GM10266 (cell line): ENCODE measurements at regions not wholly inside any gene's neighbourhood (a gene's known extent, or its start where the extent isn't known, plus 50 kb on each side); places are given as distances from the start of the nearest gene placed in this dataset.

Experiments
- DNase-seq: peaks from one replicate; pipeline ENCODE4 v3.0.0; 2012; ENCODE audit errors: extremely low spot score
- CTCF ChIP-seq: IDR thresholded peaks from 2 replicates; pipeline ENCODE4 v1.5.1; 2012; ENCODE audit warnings: mild to moderate bottlenecking, low read depth; ENCODE audit not compliant: control insufficient read depth, insufficient read depth; ENCODE audit errors: missing control alignments

GRCh38 chr2:212905640-212906201 is 245.7 kb downstream of the IKZF2 start:
- no peak for TF ChIP-seq CTCF
- no peak for DNase-seq

- no peak for DNase-seq
- TF ChIP-seq CTCF: no peak
Observed at GRCh38 chr2:212904646-212905045, 246.8 kb downstream of the IKZF2 start.

GRCh38 chr2:212903413-212903812 is 248.0 kb downstream of the IKZF2 start:
- DNase-seq: no peak

GRCh38 chr2:212902421-212902820 is 249.0 kb downstream of the IKZF2 start:
- DNase-seq: no peak
- TF ChIP-seq CTCF: no peak

More at GRCh38 chr2:212903413-212903812, 248.0 kb downstream of the IKZF2 start:
- no peak for TF ChIP-seq CTCF

- no peak for DNase-seq
- TF ChIP-seq CTCF: no peak
Observed at GRCh38 chr2:212901604-212902275, 249.7 kb downstream of the IKZF2 start.

GRCh38 chr2:212900715-212901114 is 250.7 kb downstream of the IKZF2 start:
- DNase-seq: no peak
- no peak for TF ChIP-seq CTCF

- TF ChIP-seq CTCF: no peak
- no peak for DNase-seq
Observed at GRCh38 chr2:212898011-212898410, 253.4 kb downstream of the IKZF2 start.
